Caco-2 (cell line): ENCODE measurements at regions not wholly inside any gene's neighbourhood (a gene's known extent, or its start where the extent isn't known, plus 50 kb on each side); places are given as distances from the start of the nearest gene placed in this dataset.

Experiments used
- BruUV-seq: library from RNA; stranded (reverse); fragments of 400-500 nt; replicated peaks from 2 replicates; lab custom pipeline; 2021; lab: Mats Ljungman, UMichigan
- CTCF ChIA-PET: fragments of 300-600 bp; sonication (Branson Sonifier 250); formaldehyde crosslinking; loops from one replicate; lab custom pipeline; 2022; ENCODE audit warnings: antibody characterized with exemption; lab: Charles Lee
- POLR2A ChIA-PET: fragments of 300-600 bp; sonication (Branson Sonifier 250); formaldehyde crosslinking; loops from one replicate; lab custom pipeline; 2022; ENCODE audit warnings: antibody characterized with exemption; lab: Charles Lee
- DNase-seq, 2 experiments: peaks; one replicate each; pipeline versions ENCODE4 v3.0.0 to v3.0.0-alpha.2; 2020 to 2022
- H3K27me3 ChIP-seq: replicated peaks from 2 replicates; pipeline ENCODE4 v1.6.0; 2011; ENCODE audit warnings: low read length; ENCODE audit not compliant: control insufficient read depth, insufficient read depth
- H3K36me3 ChIP-seq: 2 replicates; pipeline ENCODE4 v1.5.1; 2011; ENCODE audit warnings: low read length; ENCODE audit not compliant: control insufficient read depth, insufficient read depth
- H3K4me1 ChIP-seq: fragments of 250-450 bp; sonication (Bioruptor Pico); 2 replicates; pipeline ENCODE4 v1.5.1; 2020; ENCODE audit warnings: mild to moderate bottlenecking
- H3K4me3 ChIP-seq: 2 replicates; pipeline ENCODE4 v1.5.1; 2011; ENCODE audit warnings: low read depth, mild to moderate bottlenecking, control low read depth, low read length
- H3K9me3 ChIP-seq: fragments of 250-450 bp; sonication (Bioruptor Pico); 2 replicates; pipeline ENCODE4 v1.5.1; 2020; ENCODE audit warnings: mild to moderate bottlenecking, moderate library complexity
- H3K27ac Mint-ChIP-seq: one replicate; pipeline ENCODE4 v1.8.0; 2022; ENCODE audit warnings: mixed read lengths; ENCODE audit not compliant: unreplicated experiment
- H3K27me3 Mint-ChIP-seq: one replicate; pipeline ENCODE4 v1.8.0; 2022; ENCODE audit warnings: mixed read lengths; ENCODE audit not compliant: insufficient read depth, unreplicated experiment
- H3K36me3 Mint-ChIP-seq: one replicate; pipeline ENCODE4 v1.8.0; 2022; ENCODE audit warnings: mild to moderate bottlenecking, mixed read lengths; ENCODE audit not compliant: insufficient read depth, unreplicated experiment
- H3K4me1 Mint-ChIP-seq: one replicate; pipeline ENCODE4 v1.8.0; 2022; ENCODE audit warnings: low read depth, mixed read lengths; ENCODE audit not compliant: unreplicated experiment
- H3K4me3 Mint-ChIP-seq: one replicate; pipeline ENCODE4 v1.8.0; 2022; ENCODE audit warnings: mild to moderate bottlenecking, moderate library complexity, mixed read lengths; ENCODE audit not compliant: unreplicated experiment
- H3K9me3 Mint-ChIP-seq: one replicate; pipeline ENCODE4 v1.8.0; 2022; ENCODE audit warnings: mixed read lengths; ENCODE audit not compliant: unreplicated experiment
- CTCF ChIP-seq, 2 experiments: fragments of 200-600 bp in 1 of 2; IDR thresholded peaks; 1 replicate in 1 of 2; 2 replicates in 1 of 2; pipeline versions ENCODE4 v1.5.1 to v1.8.0; 2011 to 2022; ENCODE audit warnings: antibody characterized with exemption in 1 of 2, control low read depth in 1 of 2, inconsistent platforms in 1 of 2, low read depth in 1 of 2, low read length in 1 of 2, mild to moderate bottlenecking in 1 of 2, moderate library complexity in 1 of 2; ENCODE audit not compliant: insufficient read depth in 1 of 2, severe bottlenecking in 1 of 2, unreplicated experiment in 1 of 2
- intact Hi-C: fragments of 100-400 bp; cut with micrococcal nuclease; formaldehyde crosslinking; loops from one replicate; pipeline ENCODE4 v1.10.0; 2022; ENCODE audit not compliant: unreplicated experiment

GRCh38 chr18:76691800-76692199 is 130.6 kb upstream of the ZNF236 start:
- no peaks in the 10 kb centered on the region for H3K9me3 Mint-ChIP-seq
- H3K27me3 ChIP-seq = no peaks in the 10 kb centered on the region
- no peaks in the 10 kb centered on the region for H3K9me3 ChIP-seq
- no peaks in the 10 kb centered on the region for H3K36me3 Mint-ChIP-seq
- H3K4me1 ChIP-seq = no peaks in the 10 kb centered on the region
- TF ChIP-seq CTCF (IDR thresholded peaks at IDR 0.05; ENCODE audit: insufficient read depth in 1 of 2, low read depth in 1 of 2, low read length in 1 of 2, severe bottlenecking in 1 of 2, unreplicated experiment in 1 of 2) = no peak
- peaks cover 3% of the 10 kb centered on the region for H3K27me3 Mint-ChIP-seq
- no TSS peak for BruUV-seq
- no peak for DNase-seq
- H3K27ac Mint-ChIP-seq = no peak overlapping the region
- H3K4me3 Mint-ChIP-seq = no peak overlapping the region
- H3K4me3 ChIP-seq = no peak overlapping the region
- POLR2A ChIA-PET = no interaction called here
- H3K36me3 ChIP-seq = no peaks in the 10 kb centered on the region
- CTCF ChIA-PET = no interaction called here
- intact Hi-C loops = no loop called here
- H3K4me1 Mint-ChIP-seq = no peaks in the 10 kb centered on the region

GRCh38 chr18:76689646-76690264 is 132.6 kb upstream of the ZNF236 start:
- H3K9me3 ChIP-seq = no peaks in the 10 kb centered on the region
- intact Hi-C loops = no loop called here
- peaks cover 3% of the 10 kb centered on the region for H3K27me3 Mint-ChIP-seq
- no peaks in the 10 kb centered on the region for H3K36me3 ChIP-seq
- H3K9me3 Mint-ChIP-seq = no peaks in the 10 kb centered on the region
- ChIA-PET POLR2A (no interaction called here), CTCF (no interaction called here)
- DNase-seq = no peak
- no peak overlapping the region for H3K4me3 ChIP-seq
- no peak for TF ChIP-seq CTCF (IDR thresholded peaks at IDR 0.05; ENCODE audit: insufficient read depth in 1 of 2, low read depth in 1 of 2, low read length in 1 of 2, severe bottlenecking in 1 of 2, unreplicated experiment in 1 of 2)
- H3K4me1 Mint-ChIP-seq = peaks cover 4% of the 10 kb centered on the region
- no TSS peak for BruUV-seq
- no peak overlapping the region for H3K4me3 Mint-ChIP-seq
- H3K4me1 ChIP-seq = no peaks in the 10 kb centered on the region
- H3K27me3 ChIP-seq = no peaks in the 10 kb centered on the region
- H3K27ac Mint-ChIP-seq = no peak overlapping the region
- no peaks in the 10 kb centered on the region for H3K36me3 Mint-ChIP-seq

- H3K4me1 Mint-ChIP-seq = peaks cover 4% of the 10 kb centered on the region
- CTCF ChIA-PET = no interaction called here
- BruUV-seq = no TSS peak
These were observed 133.5 kb upstream of the ZNF236 start for GRCh38 chr18:76688724-76689472.

More at GRCh38 chr18:76688724-76689472, 133.5 kb upstream of the ZNF236 start:
- H3K4me3 Mint-ChIP-seq = no peak overlapping the region
- TF ChIP-seq CTCF (IDR thresholded peaks at IDR 0.05; ENCODE audit: insufficient read depth in 1 of 2, low read depth in 1 of 2, low read length in 1 of 2, severe bottlenecking in 1 of 2, unreplicated experiment in 1 of 2) = no peak
- H3K27ac Mint-ChIP-seq = no peak overlapping the region
- no peaks in the 10 kb centered on the region for H3K9me3 Mint-ChIP-seq
- POLR2A ChIA-PET = no interaction called here
- Histone ChIP-seq H3K4me3 (no peak overlapping the region), H3K36me3 (no peaks in the 10 kb centered on the region), H3K27me3 (no peaks in the 10 kb centered on the region), H3K4me1 (no peaks in the 10 kb centered on the region), H3K9me3 (no peaks in the 10 kb centered on the region)
- H3K36me3 Mint-ChIP-seq = no peaks in the 10 kb centered on the region
- peaks cover 3% of the 10 kb centered on the region for H3K27me3 Mint-ChIP-seq
- intact Hi-C loops = no loop called here
- DNase-seq = no peak
